ENCODE measurements at regions not wholly inside any gene's neighbourhood (a gene's known extent, or its start where the extent isn't known, plus 50 kb on each side); places are given as distances from the start of the nearest gene placed in this dataset.

DNA sequence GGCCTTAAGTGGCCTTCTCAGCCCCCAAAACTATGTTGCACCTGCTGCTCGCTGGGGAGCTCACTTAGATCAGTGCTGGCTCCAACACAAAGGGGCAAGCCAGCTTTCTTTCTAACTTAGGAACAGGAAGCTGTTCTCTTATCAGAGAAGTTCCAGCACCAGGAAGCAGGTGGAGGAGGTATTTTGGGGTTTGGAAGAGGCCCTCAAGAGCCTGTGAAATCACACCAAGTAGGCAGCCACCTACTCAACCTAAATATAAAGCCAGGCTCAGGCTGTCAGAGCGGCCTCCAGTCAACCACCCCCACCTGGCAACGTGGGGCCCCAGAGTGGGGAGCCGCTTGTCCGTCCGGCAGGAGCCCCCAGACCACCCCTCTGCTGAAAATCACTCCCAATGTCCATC, 152.8 kb downstream of the OLFM1 start:
- DNase-seq (ENCODE audit: low read depth): no peak

GRCh38 chr9:135240871-135241311, 153.4 kb downstream of the OLFM1 start:
- no peak for DNase-seq (ENCODE audit: low read depth)

DNA sequence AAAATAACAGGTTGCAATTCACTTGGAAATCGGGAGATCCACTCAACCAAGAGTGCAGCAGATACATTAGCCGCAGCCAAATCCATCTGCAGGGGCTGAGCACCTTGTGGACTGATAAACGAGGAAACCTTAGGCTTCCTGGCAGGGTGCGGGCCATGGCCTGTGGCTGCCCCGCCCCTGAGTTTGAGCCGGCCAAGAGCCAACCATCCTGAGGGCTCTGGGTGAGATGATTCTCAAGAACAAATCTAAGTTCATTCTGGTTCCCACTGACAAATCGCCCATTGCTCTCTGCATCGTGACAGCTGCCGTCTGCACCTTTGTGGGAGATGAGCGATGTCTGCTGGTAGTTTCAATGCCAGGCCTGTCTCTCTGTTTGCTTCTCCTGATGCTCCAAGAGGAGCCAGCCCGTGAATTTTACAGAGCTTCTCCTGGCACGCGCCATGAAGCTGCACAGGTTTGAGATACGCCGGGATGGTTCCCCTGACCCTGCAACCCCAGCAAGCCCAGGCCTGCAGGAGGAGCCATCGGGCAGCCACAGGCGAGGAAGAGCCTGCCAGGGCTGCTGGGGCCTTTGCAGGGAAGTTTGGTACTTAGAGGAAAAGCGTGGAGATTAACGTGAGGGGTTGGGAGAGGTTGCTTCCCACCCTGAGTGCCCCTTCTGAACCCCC, 154.0 kb downstream of the OLFM1 start:
- DNase-seq (ENCODE audit: low read depth): no peak

DNA sequence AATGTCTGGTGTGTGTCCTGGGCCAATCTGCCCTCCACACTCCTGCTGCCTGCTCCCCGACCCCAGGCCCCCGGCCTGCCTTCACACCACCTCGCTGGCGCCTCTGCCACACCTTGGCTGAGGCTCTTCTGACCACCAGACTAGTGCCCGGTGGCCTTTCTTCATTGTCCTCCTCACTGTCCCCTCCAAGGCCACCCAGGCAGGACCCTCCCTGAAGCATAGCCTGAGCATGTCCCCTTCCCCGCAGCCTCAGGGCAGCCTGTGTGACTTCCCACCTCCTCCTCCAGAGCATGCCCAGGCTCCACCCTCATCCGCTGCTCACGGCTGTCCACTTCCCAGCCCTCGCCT, 154.6 kb downstream of the OLFM1 start:
- DNase-seq (ENCODE audit: low read depth): no peak

- DNase-seq (ENCODE audit: low read depth): no peak
Measured at GRCh38 chr9:135242406-135242805, 154.9 kb downstream of the OLFM1 start.

- no peak for DNase-seq (ENCODE audit: low read depth)
Measured at GRCh38 chr9:135243201-135244190, 156.0 kb downstream of the OLFM1 start.

- DNase-seq (ENCODE audit: low read depth): no peak
Measured at GRCh38 chr9:135244271-135245221, 157.1 kb downstream of the OLFM1 start.

- DNase-seq (ENCODE audit: low read depth): no peak
Measured at GRCh38 chr9:135245482-135246247, 158.2 kb downstream of the OLFM1 start.

DNA sequence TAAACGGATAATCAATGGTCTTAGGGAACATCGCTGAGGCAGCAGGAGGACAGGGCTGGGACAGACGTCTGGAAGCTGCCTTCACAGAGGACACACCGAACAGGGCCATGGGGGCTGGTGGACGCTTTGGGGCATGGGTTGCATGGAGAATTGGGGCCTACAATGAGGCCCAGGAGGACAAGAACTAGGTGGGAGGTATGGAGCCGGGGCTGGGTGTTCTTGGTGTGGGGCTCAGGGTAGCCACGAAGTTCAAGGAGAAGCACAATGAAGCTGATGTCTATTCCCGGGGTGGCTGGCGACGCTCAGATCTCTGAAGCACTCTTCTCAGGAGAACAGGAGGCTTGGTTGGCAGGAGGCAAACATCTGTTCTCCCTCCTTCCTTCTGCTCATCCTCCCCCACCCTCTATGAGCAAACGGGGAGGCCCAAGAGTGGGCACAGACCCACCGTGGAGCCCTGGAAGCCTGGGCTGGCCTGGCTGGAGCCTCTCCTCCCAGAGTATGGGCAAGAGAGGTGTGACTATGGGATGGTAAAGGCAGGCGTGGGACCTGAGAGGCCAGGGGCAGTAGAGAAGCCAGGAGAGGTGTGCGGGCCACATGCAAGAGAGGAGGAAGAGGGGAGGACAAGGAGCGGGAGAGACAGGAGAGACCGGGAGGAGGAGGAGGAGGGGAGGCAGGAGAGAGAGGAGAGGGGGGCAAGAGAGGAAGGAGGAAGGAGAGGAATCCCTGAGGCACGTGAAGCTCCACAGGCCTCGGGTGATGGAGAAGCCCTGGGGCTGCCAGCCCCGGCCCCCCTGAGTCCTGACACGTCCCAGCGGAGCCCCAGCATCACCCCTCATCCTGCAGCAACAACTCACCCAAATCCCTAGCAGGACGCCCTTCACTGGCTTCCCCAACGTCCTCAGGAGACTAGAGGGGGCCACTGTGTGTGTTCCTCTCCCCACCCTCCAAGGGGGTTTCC, 159.1 kb downstream of the OLFM1 start:
- no peak for DNase-seq (ENCODE audit: low read depth)

DNA sequence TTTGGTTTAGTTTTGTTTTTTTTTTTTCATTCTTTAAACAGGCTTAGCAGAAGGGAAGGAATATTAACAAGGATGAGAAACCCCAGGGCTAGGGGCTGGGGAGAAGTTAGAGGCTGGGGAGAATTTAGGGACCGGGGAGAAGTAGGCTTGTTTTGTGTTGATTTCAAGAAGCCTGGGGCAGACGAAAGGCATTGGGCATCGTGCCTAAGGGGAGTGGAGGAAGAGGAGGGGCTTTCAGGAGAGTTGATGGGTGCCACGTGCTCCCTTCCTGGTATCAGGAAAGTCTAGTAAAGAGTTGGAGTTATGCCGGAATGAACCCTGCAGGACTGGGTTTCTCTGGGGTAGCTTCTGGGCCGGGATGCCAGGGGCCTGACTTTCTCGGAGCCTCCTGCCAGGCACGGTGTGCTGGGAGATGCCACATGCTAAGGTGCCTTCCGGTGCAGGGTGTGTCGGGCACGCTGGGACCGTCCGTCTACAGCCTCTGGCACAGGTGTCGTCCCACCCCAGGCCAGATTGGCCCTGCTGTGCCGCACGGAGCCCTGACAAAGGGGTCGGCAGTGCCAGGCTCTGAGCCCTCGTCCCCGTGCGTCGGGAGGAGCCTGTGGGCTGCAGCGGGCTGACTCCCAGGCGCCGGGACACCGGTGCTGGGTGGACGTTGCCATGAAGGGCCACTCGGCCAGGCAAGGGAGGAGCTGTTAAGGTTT, 159.9 kb downstream of the OLFM1 start:
- no peak for DNase-seq (ENCODE audit: low read depth)

GRCh38 chr9:135248111-135248510, 160.6 kb downstream of the OLFM1 start:
- no peak for DNase-seq (ENCODE audit: low read depth)

DNA sequence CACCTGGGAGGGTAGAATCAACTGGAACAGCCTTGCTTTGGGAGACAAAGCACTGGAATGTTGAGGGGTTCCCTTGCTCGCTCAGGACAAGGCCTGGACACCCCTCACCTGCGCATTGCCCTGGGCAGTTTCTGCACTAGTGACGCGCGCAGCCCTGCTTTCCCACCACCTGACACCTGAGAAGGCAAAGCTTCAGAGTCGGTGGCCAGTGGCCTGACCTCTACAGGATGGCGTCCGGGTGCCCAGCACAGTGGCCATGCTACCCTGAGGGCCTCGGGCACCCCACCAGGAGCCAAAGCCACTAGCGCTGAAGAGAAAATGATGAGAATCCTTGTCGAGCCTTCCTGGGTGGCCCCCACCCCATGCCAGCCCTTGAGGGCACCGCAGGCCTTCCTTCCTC, 161.3 kb downstream of the OLFM1 start:
- DNase-seq (ENCODE audit: low read depth): no peak

GRCh38 chr9:135249191-135249590, 161.7 kb downstream of the OLFM1 start:
- DNase-seq (ENCODE audit: low read depth): no peak

- DNase-seq (ENCODE audit: low read depth): no peak
Measured at GRCh38 chr9:135249711-135250110, 162.2 kb downstream of the OLFM1 start.

DNA sequence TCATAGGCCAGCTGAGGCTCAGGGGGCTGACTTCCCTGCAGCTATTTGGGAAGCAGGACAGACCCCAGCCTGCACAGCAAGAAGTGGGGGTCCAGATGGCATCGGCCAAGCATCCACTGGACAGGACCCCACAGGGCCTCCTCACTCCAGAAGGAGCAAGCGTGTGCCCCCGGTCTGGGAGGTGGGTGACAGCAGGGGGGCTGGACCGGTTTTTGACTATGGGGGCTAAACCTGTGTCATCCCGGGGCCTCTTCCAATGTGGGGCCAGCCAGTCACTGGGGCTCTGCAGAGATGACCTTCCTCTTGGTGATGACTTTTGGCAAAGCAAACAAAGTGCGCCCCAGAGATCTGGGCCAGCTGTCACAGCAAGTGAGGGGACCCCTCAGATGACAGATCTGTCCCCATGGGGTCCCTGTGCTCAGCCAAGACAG, 163.9 kb downstream of the OLFM1 start:
- DNase-seq (ENCODE audit: low read depth): no peak

DNA sequence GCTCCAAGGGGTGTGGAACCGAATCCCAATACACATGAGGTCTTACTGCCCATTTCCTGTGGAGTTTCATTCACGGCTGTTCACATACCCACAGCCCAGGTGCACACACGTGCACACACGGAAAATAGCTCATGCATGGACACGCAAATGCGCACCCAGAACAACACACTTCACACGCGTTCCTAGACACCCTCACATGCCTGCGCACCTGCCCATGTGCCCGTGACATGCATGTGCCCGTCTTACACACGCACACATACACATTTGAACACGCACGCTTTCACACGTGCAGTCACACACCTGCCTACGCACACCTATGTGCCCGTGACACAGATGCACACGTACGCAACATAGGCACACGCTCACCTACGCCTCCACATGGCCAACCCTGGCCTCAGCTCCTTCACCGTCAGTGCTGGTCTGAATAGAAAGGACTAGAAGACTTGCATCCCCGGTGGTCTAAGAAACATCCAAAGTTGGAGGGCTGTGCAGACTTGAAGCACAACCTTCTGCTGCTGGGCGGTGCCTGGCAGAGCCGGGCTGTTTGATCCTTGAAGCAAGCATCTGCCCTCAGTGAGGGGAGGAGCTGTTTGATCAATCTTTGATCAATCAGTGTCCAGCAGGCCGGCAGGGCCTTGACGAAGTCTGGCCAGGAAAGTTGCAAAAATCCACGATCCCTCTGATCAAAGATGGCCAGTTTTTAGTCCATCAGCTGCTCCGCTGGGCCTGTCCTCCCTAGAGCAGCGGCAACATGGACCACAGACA, 164.7 kb downstream of the OLFM1 start:
- DNase-seq (ENCODE audit: low read depth): no peak

DNA sequence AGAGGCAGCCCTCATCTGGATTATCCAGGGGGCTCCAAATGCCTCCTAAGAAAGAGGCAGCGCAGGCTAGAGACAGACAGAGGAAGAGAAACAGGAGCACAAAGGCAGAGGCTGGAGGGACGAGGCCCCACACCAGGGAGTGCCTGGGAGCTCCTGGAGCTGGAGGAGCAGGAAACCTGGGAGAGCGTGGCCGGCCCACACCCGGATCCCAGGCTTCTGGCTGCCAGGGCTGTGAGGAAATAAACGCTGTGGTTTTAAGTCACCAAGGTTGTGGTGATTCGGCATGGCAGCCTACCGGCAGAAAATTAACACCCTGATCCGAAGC, 165.5 kb downstream of the OLFM1 start:
- DNase-seq (ENCODE audit: low read depth): no peak

GRCh38 chr9:135253305-135254004, 166.0 kb downstream of the OLFM1 start:
- no peak for DNase-seq (ENCODE audit: low read depth)
